Vagina (tissue), 2 donors: ENCODE measurements at regions not wholly inside any gene's neighbourhood (a gene's known extent, or its start where the extent isn't known, plus 50 kb on each side); places are given as distances from the start of the nearest gene placed in this dataset.
"Not testable (repeated sequence)": the region's sequence is repeated elsewhere in the genome, so short reads cannot be mapped to it uniquely, and the experiment has no call there.

ENCODE experiments used
- DNase-seq, 2 donors: peaks; one replicate each; pipeline ENCODE4 v3.0.0-alpha.2; 2017; ENCODE audit errors: extremely low spot score in 2 of 2
- H3K27ac ChIP-seq: fragments of 200-600 bp; sonication (generic); one replicate; pipeline ENCODE4 v1.5.1; 2019
- H3K27me3 ChIP-seq: fragments of 200-600 bp; sonication (generic); one replicate; pipeline ENCODE4 v1.5.1; 2019
- H3K36me3 ChIP-seq, 2 donors: fragments of 200-600 bp; sonication (generic); one replicate each; pipeline ENCODE4 v1.5.1; 2017 to 2019
- H3K4me1 ChIP-seq: fragments of 200-600 bp; sonication (generic); one replicate; pipeline ENCODE4 v1.5.1; 2019
- H3K4me3 ChIP-seq, 2 donors: fragments of 200-600 bp; sonication (generic); 1 replicate in 1 of 2; 2 replicates in 1 of 2; pipeline ENCODE4 v1.5.1; 2016 to 2019
- H3K9me3 ChIP-seq: fragments of 200-600 bp; sonication (generic); one replicate; pipeline ENCODE4 v1.5.1; 2019
- POLR2A ChIP-seq, 2 donors: fragments of 450-650 bp; IDR thresholded peaks; one replicate each; pipeline ENCODE4 v1.6.1; 2017; ENCODE audit warnings: antibody characterized with exemption in 2 of 2, mild to moderate bottlenecking in 2 of 2, moderate library complexity in 2 of 2
- POLR2AphosphoS5 ChIP-seq, 2 donors: sonication (generic); formaldehyde crosslinking; IDR thresholded peaks; one replicate each; pipeline ENCODE4 v1.9.0; 2017; ENCODE audit warnings: antibody characterized with exemption in 2 of 2, mild to moderate bottlenecking in 2 of 2, low read depth in 1 of 2; ENCODE audit not compliant: insufficient read depth in 1 of 2
- intact Hi-C: fragments of 100-400 bp; cut with DNase I; formaldehyde crosslinking; loops from one replicate; pipeline ENCODE4 v1.15.1; 2023
- TF ChIP-seq, protein P1 (sequence below), 3 experiments: fragments of 450-650 bp in 2 of 3; fragments of 200-600 bp in 1 of 3; sonication (generic) in 1 of 3; IDR thresholded peaks; one replicate each; pipeline ENCODE4 v1.5.1; 2017 to 2019; ENCODE audit warnings: antibody characterized with exemption in 3 of 3, mild to moderate bottlenecking in 2 of 3, moderate library complexity in 2 of 3

DNA sequence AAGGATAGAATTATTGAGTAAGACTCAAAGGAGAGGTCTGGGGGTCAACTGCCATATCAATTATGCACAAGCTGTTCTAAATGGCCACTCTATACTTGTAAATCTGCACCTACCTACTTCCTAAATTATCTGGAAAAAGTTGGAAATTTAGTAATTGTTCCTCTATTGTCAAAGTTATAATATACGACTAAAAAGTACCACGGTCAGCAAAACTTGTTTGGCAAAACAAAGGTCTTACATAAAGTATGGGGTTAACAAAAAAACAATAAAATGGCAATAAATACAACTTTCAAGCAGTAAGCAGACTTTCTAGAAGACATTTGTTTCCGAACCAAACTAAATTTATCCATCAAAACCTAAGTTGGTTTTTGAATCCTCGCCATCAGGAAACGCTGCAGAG is 309.7 kb downstream of the FRK start:
- Histone ChIP-seq H3K4me3 (no peak overlapping the region), H3K9me3 (no peaks in the 10 kb centered on the region), H3K27ac (no peak overlapping the region), H3K36me3 (no peaks in the 10 kb centered on the region), H3K27me3 (no peaks in the 10 kb centered on the region), H3K4me1 (no peaks in the 10 kb centered on the region)
- DNase-seq = no peak
- TF ChIP-seq POLR2AphosphoS5 (IDR thresholded peaks at IDR 0.05; ENCODE audit: insufficient read depth in 1 of 2, low read depth in 1 of 2) (no peak), POLR2A (IDR thresholded peaks at IDR 0.05) (no peak)
- TF ChIP-seq, protein P1, sequence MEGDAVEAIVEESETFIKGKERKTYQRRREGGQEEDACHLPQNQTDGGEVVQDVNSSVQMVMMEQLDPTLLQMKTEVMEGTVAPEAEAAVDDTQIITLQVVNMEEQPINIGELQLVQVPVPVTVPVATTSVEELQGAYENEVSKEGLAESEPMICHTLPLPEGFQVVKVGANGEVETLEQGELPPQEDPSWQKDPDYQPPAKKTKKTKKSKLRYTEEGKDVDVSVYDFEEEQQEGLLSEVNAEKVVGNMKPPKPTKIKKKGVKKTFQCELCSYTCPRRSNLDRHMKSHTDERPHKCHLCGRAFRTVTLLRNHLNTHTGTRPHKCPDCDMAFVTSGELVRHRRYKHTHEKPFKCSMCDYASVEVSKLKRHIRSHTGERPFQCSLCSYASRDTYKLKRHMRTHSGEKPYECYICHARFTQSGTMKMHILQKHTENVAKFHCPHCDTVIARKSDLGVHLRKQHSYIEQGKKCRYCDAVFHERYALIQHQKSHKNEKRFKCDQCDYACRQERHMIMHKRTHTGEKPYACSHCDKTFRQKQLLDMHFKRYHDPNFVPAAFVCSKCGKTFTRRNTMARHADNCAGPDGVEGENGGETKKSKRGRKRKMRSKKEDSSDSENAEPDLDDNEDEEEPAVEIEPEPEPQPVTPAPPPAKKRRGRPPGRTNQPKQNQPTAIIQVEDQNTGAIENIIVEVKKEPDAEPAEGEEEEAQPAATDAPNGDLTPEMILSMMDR (IDR thresholded peaks at IDR 0.05) = no peak
- intact Hi-C loops = no loop called here

DNA sequence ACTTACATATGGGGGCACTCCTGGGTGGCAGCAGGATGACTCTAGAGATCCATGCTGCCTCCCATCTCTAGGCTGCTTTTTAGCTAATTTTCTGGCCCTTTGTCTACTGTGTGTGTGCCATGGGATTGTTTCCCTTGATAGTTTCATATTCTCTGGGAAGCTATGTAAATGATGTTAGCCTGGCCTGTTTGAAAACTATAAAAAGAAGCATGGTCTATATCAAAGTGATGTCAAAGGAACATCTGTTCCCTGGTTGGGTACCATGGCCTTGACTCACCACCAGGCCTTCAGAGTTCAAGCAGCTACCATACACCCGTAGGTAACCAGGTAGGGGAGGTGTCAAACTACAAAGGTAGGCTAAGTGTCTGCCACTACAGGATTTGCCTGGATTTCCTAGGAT is 310.4 kb downstream of the FRK start:
- TF ChIP-seq, protein P1 (IDR thresholded peaks at IDR 0.05) = no peak
- TF ChIP-seq POLR2A (IDR thresholded peaks at IDR 0.05) (no peak), POLR2AphosphoS5 (IDR thresholded peaks at IDR 0.05; ENCODE audit: insufficient read depth in 1 of 2, low read depth in 1 of 2) (no peak)
- no peak overlapping the region for H3K4me3 ChIP-seq
- no peaks in the 10 kb centered on the region for H3K27me3 ChIP-seq

DNA sequence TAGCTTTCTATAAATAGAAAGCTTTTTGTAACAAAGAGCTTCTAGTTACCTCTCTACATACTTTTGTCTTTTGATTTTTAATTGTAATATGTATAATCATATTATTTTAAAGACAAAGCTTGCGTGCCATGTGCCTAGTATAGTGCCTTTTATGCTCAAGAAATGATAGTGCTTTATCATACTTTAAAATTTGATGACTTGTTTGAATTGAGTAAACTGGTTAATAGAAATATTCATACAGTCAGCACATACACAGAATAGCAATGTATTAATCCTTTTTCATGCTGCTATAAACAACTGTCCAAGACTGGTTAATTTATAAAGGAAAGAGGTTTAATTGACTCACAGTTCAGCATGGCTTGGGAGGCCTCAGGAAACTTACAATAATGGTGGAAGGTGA is 313.0 kb downstream of the FRK start:
- Histone ChIP-seq H3K9me3 (no peaks in the 10 kb centered on the region), H3K4me1 (no peaks in the 10 kb centered on the region), H3K36me3 (no peaks in the 10 kb centered on the region), H3K27me3 (no peaks in the 10 kb centered on the region), H3K4me3 (no peak overlapping the region), H3K27ac (no peak overlapping the region)
- intact Hi-C loops = no loop called here
- DNase-seq = no peak
- TF ChIP-seq, protein P1 (IDR thresholded peaks at IDR 0.05) = no peak
- TF ChIP-seq POLR2A (IDR thresholded peaks at IDR 0.05) = no peak
- TF ChIP-seq POLR2AphosphoS5 (IDR thresholded peaks at IDR 0.05; ENCODE audit: insufficient read depth in 1 of 2, low read depth in 1 of 2) = no peak

More for the DNA sequence above, 310.4 kb downstream of the FRK start:
- Histone ChIP-seq H3K4me1 (no peaks in the 10 kb centered on the region), H3K36me3 (no peaks in the 10 kb centered on the region), H3K27ac (no peak overlapping the region), H3K9me3 (no peaks in the 10 kb centered on the region)
- intact Hi-C loops = no loop called here
- no peak for DNase-seq

DNA sequence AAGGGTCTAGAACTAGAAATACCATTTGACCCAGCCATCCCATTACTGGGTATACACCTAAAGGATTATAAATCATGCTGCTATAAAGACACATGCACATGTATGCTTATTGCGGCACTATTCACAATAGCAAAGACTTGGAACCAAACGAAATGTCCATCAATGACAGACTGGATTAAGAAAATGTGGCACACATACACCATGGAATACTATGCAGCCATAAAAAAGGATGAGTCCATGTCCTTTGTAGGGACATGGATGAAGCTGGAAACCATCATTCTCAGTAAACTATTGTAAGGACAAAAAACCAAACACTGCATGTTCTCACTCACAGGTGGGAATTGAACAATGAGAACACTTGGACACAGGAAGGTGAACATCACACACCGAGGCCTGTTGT is 314.1 kb downstream of the FRK start:
- H3K27me3 ChIP-seq, DNase-seq, intact Hi-C loops, H3K4me3 ChIP-seq, H3K36me3 ChIP-seq, H3K27ac ChIP-seq, H3K4me1 ChIP-seq, H3K9me3 ChIP-seq: not testable (repeated sequence)

DNA sequence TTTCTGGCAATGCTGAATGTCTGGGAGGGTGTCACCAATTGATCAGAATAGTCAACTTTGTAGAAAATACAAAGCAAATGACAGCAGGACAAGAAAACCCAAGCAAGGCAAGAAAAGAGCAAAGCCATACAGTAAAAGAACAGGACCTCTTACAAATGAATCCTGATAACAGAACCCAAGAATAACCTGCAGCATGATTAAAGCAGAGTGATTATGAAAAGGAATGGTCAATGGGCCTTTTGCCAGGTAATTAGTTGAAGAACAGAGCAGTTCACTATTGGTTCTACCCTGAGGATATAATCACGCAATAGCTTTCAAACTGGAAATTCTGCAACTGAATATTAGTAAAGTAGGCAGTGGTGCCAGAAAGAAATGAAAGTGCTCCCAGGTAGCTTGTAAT is 319.8 kb downstream of the FRK start:
- Histone ChIP-seq H3K36me3 (no peaks in the 10 kb centered on the region), H3K4me3 (no peak overlapping the region), H3K9me3 (no peaks in the 10 kb centered on the region), H3K27ac (no peak overlapping the region), H3K4me1 (no peaks in the 10 kb centered on the region), H3K27me3 (no peaks in the 10 kb centered on the region)
- intact Hi-C loops = no loop called here
- DNase-seq = no peak
- TF ChIP-seq POLR2A (IDR thresholded peaks at IDR 0.05) (no peak), POLR2AphosphoS5 (IDR thresholded peaks at IDR 0.05; ENCODE audit: insufficient read depth in 1 of 2, low read depth in 1 of 2) (no peak)

DNA sequence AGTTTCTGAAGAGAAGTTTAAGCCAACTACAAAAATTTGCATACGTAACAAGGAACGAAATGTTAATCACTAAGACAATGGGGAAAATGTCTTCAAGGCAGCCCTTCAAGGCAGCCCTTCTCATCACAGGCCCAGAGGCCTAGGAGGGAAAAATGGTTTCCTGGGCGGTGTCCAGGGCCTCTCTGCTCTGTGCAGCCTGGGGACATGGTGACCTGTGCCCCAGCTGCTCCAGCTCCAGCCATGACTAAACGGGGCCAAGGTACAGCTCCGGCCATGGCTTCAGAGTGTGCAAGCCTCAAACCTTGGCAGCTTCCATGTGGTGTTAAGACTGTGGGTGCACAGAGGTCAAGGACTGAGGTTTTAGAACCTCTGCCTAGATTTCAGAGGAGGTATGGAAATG is 325.1 kb downstream of the FRK start:
- intact Hi-C loops = no loop called here
- Histone ChIP-seq H3K36me3 (no peaks in the 10 kb centered on the region), H3K4me3 (no peak overlapping the region), H3K27ac (no peak overlapping the region), H3K4me1 (no peaks in the 10 kb centered on the region), H3K27me3 (no peaks in the 10 kb centered on the region), H3K9me3 (no peaks in the 10 kb centered on the region)
- TF ChIP-seq POLR2A (IDR thresholded peaks at IDR 0.05) = no peak
- no peak for TF ChIP-seq POLR2AphosphoS5 (IDR thresholded peaks at IDR 0.05; ENCODE audit: insufficient read depth in 1 of 2, low read depth in 1 of 2)
- TF ChIP-seq, protein P1 (IDR thresholded peaks at IDR 0.05) = no peak
- DNase-seq = no peak
